NCI-H2171 treated with DMSO at 0.1 percent for 48 hours (cell line): ENCODE measurements at regions not wholly inside any gene's neighbourhood (a gene's known extent, or its start where the extent isn't known, plus 50 kb on each side); places are given as distances from the start of the nearest gene placed in this dataset.
"Not testable (repeated sequence)": the region's sequence is repeated elsewhere in the genome, so short reads cannot be mapped to it uniquely, and the experiment has no call there.

Experiments used
- DNase-seq: peaks from one replicate; lab custom pipeline; 2025; lab: John Stamatoyannopoulos, UW

DNA sequence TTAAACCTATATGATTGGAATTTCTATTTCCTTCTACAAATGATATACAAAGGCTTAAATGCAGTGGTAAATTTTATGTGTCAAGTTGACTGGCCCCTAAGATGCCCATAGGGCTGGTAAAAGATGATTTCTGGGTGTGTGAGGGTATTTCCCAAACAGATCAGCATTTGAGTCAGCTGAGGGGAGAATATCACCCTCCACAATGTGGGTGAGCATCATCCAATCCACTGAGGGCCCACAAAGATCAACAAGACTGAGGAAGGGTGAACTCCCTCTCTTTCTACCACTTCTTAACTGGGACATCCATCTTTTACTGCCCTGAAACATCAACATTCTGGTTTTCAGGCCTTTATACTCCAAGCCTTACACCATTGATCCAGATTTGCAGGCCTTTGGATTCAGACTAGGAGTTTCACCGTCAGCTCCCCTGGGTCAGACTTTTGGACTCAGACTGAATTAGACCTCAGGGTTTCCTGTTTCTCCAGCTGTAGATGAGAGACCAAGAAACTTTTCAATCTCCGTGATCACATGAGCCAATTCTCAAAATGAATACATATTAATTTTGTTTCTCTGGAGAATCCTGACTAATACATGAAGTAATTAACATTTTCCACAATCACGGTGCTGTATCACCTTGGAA, 1020.7 kb upstream of the SLIT2 start:
- DNase-seq: no peak

DNA sequence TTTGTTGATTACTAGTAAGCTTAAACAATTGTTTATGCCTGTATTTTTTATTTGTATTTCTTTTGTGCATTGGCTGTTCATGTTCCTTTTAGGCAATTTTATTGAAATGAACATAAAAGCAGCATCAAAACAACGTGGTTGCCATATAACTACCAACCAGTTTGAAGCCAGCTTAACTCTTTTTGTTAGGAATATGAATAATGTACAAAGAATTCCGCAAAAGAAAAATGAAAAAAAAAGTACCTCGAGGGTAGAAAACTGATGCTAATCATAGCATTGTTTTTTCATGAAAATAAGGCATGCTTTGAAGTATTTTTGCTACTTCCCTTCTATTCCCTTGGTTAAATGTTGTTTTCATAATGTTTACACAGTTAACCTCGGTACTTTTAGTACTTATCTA, 1024.0 kb upstream of the SLIT2 start:
- DNase-seq: no peak

DNA sequence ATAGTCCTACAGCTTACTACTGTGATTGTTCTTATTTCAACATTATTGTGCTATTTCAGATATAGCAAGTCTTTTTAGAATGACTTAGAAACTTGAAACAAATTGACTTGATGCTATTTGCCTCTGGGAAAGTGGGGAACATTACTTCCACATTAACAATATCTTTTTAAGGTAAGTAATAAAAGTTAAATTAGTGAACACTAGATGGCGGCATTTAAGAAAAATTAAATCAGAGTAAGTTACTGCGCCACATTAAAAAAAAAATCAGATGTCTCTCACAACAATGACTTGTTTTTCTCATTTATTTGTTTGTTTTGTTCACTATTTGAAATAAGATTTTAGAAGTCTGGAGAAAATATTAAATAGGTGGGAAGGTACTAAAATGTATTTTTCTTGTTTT, 1026.9 kb upstream of the SLIT2 start:
- peak; percentile 36 for DNase-seq

DNA sequence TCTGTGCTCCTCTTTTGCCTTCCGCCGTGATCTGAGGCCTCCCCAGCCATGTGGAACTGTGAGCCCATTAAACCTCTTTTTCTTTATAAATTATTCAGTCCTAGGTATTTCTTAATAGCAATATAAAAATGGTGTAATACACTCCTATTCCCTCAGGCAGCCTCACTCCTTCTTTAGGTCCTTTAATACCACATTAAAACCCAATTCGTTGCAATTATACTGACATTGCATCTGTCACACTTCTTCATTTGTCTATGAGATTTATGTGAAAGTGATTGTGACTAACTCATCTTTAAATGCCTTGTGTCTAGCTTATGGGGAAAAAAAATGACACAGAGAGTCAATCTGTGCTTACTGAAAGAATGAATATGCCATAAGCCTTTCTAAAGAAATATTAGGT, 1035.2 kb upstream of the SLIT2 start:
- no peak for DNase-seq

DNA sequence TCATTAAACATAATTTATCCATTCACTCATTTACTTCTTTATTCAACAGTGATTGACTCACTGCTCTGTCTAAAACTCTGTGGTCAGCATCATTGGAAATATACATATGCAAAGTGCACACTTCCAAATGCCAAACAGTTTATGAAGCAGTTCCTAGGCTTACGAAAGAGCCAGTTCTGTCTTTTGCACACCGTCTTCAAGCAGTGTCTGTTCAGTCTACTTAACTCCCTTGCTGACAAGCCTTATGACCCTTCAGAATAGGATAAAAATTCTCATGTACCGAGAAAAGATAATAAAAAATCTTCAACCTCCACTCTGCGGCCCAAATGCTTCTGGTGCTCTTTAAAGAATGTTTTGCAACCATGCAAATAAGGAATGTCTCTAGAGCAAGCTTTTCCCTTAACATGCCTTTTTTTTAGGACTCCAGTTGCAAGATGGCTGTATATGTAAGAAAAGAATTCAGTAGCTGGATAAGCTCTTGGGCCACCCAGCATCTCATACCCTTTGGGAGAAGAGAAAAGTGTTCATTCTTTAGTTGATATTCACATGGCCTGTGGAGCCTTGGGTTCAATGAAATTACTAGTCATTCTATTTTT, 1037.0 kb upstream of the SLIT2 start:
- DNase-seq: no peak

DNA sequence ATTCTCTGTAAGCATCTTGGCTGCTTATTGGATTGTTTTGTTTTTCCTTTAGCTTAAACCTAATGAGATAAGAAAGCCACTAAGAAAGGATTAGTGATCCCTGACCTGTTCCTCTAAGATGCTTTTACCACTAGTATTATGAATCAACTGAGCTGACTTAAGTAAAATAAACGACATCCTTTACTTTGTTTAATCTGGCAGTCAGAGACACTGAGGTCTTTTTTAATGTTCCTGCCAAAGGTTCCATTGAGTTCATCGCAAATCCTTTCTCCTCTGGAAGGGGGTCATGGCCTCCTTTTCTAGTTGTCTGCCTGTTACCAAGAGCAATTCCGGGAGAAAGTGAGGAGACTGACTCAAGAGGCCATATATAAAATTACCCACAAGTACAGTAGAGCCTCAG, 1038.3 kb upstream of the SLIT2 start:
- no peak for DNase-seq

DNA sequence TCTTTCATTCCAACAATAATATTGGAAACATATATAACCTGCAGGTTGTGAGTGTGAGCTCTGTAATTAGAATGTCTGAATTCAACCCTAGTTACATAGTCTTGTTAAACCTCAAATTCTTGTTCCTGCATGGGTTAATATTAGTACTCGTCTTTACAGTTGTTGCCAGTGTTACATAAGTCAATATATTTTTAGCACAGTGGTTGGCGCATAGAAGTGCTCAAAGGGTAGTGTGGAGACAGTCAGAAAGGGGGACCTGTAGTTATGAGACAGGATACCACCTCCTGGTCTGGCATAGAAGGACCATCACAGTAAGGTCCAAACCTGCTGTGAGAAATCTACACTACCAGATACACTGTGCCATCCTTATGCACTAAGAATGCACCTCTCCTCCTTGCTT, 1045.9 kb upstream of the SLIT2 start:
- no peak for DNase-seq

DNA sequence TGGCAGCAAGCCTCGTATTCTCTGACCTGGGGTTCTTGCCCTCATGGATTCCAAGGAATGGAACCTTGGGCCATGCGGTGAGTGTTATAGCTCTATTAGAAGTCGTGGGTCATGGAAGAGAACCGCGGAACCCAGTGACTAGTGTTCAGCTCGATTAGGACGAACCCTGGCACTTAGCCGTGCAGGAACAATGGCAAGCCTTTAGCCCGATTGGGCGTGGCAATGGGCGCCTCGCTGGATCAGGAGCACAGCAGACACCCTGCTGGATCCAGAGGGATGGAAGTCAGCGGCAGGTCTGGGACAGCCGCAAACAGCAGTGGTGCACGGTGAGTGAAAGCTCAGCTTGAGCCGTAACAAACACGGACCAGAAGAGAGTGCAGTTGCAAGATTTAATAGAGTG, 1053.9 kb upstream of the SLIT2 start:
- DNase-seq: not testable (repeated sequence)

DNA sequence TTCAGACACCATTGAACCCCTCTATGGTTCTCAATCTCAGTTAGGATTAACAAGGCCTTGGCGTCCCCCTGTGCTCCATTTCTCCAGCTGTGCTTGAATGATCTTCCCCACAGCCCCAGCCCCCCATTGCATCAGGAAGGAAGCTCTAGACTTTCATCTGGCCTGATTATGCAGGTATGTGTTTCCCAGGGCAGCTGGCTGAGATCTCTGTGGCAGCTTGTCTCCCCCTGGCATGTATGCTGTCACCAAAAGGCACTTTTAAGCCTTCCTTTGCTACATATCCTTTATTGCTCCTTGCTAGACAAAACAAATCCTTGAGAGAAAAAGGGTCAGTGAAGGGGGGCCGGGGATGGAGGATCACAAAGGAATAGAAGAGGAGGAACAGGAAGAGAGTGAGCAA, 1056.0 kb upstream of the SLIT2 start:
- DNase-seq: no peak

DNA sequence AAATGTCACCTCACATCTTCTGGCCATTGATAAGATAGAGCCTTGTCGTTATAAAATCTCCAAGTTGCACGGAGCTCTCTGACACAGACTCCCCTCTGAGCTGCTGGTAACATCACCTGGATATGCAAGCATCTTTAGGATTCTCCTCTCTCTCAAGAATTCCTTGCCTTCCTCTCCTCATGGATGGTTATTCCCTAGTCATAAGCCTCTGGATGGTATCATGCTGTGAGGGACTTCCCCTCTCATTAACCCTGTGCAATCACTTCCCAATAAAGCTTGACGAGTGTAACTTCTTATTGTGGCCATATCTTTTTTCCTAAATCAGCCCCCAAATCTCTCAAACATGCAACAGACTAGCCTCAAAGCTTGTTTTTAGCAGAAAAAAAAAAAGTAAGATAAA, 1057.0 kb upstream of the SLIT2 start:
- DNase-seq: no peak

DNA sequence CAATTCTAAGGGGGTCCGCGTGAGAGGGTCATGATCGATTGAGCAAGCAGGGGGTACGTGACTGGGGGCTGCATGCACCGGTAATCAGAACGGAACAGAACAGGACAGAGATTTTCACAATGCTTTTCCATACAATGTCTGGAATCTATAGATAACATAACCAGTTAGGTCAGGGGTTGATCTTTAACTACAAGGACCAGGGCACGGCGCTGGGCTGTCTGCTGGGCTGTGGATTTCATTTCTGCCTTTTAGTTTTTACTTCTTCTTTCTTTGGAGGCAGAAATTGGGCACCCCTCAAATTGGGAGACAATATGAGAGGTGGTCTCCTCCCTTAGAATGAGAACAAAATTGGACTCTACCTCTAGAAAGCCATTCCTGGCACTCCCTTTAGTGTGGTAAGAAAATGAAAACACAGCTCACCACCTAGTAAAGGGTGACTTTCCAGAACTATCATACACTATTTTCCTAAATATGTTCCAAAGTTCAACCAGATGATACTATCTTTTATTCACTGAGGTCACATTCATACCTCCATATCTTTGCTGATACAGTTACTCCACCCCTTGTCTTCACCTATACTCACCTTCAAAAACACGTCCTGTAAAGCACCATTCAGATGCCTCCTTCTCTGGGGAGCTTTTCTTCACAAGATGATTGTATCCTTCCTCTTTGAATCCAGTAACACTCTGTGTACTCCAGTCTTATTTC, 1058.3 kb upstream of the SLIT2 start:
- DNase-seq: no peak

DNA sequence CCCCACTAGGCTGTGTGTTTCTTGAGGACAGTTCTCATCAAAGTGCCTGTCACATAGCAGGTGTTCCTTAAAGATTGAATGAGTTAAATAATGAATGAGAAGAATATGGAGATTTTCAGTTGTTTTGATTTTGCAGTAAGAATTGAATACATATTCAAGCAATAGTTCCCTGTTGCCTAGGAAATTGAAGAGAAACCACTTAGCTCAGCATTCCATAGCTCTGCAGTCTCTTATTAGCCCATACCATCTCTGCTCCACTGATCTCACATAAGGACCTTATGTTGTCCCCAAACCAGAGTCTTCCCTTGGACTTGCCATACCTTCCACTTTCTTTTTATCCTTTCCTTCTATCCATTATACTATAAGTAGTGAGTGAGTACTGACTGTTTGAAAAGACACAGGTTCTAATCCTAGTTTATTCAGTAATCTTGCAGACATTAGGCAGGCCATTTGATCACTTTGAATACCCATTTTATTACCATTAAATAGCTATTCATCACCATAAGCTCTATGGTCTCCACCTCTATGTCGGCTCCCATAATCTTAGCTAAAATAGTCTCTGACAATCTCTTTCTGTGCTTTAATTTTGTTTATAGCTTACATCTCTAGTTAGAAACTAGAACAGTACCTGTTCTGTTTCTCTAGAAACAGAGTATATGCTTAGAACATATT, 1059.6 kb upstream of the SLIT2 start:
- DNase-seq: peak; percentile 0

DNA sequence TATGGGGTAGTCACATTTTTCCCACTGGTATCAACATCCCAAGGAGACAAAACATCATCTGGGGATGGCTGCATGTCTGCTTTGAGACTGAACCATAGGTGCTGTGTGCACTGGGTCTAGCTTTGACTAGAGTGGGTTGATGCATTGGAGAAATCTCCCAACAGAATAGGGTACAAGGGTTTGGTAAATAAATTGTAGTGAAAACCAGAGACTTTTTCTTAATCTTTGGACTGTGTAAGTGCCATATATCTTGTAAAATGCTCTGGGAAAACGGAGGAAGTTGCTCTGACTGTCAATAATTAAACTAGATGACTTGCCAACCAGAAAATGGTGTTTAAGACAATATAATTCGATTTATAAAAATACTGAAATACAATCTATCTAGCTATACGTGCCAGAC, 1064.0 kb upstream of the SLIT2 start:
- no peak for DNase-seq

DNA sequence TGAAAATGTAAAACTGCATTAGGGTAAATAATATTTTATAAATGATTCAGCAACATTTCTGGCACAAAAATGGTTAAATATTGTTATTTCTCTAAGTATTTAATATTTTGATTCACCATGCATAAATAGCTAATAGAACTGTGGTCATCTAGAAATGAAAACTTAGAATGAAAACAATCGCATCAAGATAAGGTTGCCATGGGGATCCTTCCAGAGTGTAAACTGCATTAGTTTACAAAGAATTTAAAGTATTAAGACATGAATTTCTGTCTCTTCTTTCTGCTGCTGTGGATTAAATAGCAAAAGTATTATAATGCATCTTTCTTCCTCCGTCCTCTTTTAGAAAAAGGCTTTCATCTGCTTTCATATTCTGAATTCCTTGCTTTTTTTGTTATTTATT, 1064.6 kb upstream of the SLIT2 start:
- DNase-seq: no peak

DNA sequence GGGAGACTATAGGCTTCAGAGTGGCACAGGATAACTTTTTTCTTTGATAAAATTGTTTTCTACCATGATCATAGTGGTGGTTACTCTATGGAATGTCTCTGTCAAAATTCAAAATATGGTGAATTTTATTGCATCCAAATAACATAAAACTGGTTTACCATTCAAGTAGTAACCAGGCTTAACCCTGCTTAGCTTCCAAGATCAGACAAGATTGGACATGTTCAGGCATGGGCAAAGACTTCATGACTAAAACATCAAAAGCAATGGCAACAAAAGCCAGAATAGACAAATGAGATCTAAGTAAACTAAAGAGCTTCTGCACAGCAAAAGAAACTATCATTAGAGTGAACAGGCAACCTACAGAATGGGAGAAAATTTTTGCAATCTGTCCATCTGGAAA, 1070.1 kb upstream of the SLIT2 start:
- not testable (repeated sequence) for DNase-seq

DNA sequence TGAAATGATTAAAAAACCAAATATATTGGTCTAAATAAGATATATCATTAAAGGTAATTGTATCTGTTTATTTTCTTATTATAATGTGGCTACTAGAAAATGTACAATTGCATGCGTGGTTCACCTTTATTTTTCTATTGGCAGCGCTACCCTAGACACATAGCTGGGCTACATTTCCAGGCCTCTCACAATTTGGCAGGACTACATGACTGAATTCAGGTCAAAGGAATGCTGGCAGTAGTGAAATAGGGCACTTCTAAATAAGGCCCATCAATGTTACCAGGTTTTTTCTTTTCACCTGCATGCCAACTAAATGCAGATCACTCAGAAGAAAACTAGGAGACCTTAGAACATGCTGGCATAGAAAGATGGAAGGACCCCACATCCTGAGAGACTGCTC, 1072.9 kb upstream of the SLIT2 start:
- no peak for DNase-seq

DNA sequence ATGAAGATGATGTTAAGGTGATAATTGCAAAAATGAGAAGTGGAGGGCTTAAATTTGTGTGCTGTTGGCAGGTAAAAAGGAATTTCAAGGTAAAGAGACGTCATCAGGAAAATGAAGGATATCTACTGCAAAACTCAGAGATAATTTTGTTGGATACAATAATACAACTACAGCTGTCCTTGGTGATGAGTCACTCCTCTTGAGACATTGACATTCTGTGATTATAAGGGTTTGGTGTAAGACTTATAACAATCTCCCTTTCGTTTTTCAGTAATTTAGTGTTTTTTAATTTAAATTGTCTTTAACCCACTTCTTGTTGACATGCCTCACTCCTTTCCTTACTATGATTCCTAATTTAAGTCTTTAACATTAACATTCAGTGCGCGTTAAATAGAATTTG, 1074.1 kb upstream of the SLIT2 start:
- no peak for DNase-seq

DNA sequence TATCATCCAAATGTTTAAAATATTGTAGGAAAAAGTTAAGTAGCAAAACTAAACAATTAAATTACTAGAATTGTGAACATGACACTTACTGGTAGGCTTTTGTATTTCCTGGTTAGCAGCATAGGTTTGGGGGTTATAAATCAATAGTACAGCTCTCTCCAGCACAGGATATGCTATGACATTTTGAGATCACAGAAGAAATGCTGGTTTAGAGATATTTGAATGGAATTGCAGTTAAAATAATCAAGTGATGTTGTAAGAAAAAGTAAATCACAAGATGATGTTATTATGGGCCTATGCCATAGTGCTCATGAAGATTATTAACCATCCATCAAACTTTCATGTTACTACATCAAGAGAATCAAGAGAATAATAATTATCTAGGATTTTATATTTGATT, 1079.9 kb upstream of the SLIT2 start:
- DNase-seq: no peak

DNA sequence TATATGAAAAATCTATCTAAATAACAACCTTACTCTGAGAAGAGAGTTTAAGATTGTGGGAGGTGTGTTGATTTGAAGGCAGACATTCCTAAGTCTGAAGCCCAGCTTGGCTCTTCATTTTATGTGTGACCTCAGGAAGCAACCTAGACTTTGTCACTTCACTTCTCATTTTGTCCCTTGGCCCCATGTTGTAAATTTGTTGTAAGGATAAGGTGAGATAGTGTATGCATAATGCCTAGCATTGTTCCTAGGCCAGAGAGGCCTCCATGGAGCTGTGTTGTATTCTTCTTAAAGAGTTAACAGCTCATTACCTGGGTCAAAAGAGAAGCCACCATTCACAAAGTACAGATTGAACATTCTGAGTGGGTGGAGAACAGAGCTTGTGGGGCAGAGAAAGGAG, 1084.4 kb upstream of the SLIT2 start:
- DNase-seq: no peak

DNA sequence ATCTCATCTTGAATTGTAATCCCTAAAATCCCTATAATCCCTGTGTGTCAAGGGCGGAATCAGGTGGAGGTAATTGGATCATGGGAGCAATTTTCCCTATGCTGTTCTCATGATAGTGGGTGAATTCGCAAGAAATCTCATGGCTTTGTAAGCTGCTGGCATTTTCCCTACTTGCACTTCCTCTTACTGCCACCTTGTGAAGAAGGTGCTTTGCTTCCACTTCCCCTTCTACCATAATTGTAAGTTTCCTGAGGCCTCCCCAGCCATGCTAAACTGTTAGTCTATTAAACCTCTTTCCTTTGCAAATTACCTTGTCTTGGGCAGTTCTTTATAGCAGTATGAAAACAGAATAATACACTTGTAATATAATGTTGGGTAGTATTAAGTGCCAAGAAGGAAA, 1087.4 kb upstream of the SLIT2 start:
- no peak for DNase-seq

DNA sequence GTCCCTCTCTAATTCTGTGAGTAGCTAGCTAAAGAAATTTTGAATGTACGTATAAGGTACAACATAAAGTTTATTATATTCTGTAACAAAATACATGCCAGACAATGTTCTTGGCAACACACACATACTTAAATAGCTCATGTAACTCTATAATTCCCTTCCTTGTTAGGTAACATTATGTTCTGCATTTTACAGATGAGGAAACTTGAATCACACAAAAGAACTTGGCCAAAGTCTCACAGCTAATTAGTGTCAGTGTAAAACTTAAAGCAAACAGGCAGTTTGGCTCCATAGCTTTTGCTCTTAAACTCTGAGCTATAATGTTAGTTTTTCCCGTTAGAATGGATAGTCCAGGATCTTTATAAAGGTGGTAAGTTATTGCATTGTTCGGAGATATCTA, 1091.8 kb upstream of the SLIT2 start:
- DNase-seq: no peak

DNA sequence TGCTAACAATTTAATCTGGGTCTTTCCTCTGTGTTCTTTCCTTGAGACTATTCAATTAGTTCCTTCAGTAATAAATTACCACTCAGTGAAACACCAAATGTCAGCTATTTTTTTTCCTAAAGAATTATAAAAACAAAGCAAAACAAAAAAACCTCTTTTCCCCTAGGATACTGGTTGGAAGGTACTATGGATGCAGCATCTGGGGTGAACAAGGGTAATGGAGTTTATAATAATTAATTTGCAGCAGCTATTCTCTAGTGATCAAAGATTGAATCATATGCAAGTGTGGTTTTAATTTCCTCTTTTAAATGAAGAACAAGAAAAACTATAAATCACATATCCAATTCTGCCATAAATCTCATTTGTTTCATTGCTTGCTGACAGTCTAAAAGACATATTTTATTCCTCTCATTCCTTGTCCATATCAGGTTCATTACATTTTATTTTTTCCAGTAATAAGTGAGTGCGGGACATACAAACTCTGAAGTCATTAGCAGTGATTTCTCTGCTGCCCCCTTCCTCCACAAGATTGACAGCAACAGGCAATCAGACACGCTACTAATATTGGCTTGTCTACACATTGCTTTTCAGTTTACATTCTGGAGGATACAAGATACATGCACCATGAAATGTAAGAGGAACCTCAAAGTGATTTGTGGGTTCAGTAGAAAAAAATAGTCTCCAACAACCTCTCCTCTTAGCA, 1093.4 kb upstream of the SLIT2 start:
- DNase-seq: no peak

DNA sequence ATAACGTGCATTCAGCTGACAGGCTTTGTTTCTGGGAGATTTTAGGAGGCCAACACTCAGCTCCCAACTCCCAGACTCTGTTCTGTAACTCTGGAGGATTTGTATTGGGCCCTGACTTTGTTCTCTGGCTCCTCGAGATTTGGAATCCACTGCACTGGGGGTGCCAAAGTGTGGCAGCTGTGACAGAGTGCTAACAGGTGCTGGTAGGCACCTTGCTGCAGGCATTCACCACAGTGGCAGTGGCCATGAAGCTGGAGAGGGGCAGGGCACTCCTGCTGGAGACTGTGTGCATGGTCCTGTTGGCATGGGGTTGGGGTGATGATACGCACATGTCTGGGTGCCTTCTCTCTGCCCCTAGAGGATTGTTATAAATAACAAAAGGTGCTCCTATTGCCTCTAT, 1094.9 kb upstream of the SLIT2 start:
- DNase-seq: no peak
